HG03060 (cell line): ENCODE measurements at regions not wholly inside any gene's neighbourhood (a gene's known extent, or its start where the extent isn't known, plus 50 kb on each side); places are given as distances from the start of the nearest gene placed in this dataset.
"Not testable (repeated sequence)": the region's sequence is repeated elsewhere in the genome, so short reads cannot be mapped to it uniquely, and the experiment has no call there.

Experiments used
- ATAC-seq: cut with Tn5 transposase; IDR thresholded peaks from one replicate; pipeline ENCODE4 v1.9.1; 2021; ENCODE audit warnings: low read depth, moderate number of reproducible peaks; ENCODE audit not compliant: unreplicated experiment

DNA sequence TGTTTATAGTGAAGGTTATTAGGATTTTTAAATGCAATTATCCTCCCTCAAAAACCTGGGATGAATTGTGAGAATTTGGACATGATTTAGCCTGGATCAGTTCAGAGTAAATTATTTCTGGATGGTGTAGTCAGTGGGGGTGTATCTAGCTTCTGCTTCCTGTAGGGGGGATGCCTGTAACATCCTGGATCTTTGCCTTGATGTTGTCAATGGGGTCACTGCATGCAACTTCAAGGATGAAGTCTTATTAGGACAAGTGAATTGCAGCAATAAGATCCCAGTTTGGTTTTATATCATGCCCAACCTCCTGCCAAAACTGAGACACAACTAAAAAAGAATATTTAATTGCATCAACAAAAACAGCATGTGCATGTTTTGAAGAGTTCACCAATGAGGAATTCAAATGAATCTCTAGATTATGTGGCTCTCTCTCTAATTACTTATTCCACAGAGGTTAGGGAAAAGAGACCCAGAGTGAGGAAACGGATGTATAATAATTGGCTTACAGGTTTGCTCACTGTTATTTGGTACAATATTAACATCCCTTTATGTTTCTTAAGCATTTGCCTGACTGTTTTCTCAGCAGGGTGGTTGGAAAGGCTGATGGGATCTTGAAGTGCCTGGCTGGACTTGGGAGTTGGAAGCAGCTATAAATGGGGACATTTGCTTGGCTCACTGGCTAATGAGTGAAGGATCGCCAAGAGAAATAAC is 159.8 kb downstream of the HS3ST3B1 start:
- ATAC-seq: no peak

DNA sequence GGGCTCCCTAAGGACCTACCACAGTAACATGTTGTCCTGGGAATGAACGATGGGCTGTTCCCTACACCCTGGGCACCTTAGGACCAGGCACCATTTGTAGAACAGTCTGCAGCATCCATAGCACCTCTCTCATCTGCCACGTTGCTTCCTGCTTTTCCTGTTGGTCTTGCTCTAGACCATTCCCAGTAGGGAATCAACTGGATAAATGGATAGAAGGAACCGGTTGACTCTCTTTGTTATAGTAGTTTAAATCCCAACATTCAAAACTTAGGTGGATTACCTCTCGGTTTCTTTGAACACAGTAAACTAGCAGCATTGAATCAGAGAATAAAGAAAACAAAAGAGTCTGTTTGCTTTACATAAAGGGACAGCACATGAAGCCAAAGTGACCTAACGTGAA is 159.1 kb downstream of the HS3ST3B1 start:
- ATAC-seq: no peak

DNA sequence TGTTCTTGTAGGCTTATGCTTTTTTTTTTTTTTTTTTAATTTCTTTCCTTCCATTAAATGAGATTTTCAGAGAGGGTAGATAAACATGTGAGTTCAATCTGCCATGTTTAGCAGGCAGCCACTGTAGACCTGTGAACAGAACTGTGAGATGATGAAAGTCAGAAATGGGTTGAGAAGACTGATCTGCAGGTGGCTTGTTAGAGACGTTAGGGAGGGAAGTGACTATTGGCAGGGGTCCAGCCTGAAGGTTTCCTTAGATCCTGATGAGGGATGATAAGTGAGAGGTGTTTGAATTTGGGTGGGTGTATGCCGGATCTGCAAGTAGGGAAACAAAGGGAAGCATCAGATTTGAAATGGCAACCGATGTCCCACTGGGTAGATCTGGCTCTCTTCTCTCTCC is 157.8 kb downstream of the HS3ST3B1 start:
- no peak for ATAC-seq

DNA sequence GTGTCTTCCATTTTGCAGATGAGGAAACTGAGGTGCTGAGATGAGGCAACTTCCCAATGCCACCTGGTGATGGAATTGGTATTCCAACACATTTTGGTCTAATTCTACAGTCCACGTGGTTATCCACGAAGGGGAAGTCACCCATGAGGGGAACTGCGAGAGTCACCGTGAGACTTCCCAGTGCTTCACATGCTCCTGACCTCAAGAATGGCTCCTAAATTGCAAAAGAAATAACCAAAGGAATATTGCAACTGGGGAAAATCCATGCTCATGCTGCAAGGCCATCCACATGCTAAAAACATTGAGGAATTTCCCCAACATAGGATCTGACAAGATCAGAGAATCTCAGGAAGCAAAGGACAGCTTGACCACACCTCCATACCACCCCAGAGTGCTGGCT is 153.9 kb downstream of the HS3ST3B1 start:
- no peak for ATAC-seq

DNA sequence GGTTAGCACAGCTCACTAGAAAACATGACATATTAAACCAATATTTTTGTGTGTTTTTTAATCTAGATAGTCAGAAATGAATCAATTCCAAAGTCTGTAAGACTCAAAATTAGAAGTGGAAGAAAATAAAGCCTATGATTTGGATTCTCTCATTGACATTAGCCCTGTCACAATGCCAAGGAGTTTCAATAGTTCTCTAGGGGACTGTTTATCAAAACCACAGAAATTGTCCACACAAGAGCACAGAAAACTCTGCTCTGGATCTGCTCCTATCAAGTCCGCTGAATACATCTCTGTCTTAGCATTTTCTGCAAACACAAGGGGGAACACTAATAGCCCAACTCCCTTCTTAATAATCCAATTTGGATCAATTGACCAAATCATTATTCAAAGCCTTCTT is 152.0 kb downstream of the HS3ST3B1 start:
- no peak for ATAC-seq

DNA sequence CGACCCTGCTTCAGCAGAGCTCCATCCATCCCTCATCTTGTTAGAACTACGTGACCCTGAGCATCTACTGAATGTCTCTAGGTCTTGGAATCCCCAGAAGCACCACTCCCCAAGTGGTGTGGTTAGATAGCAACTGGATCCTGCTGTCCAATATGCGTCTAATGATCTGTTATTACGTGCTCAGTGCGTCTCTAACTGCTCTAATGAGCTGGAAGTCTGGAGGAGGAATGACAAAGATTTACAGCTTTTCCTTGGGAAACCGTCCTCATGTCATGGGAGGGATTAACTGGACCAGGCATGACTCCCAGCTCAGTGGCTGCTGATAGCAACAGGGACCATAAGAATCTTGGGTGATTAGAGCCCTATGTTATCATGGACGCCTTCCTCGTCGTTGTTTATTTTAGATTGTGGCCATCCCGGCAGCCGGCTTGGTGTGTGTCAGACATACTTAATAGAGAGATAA is 150.9 kb downstream of the HS3ST3B1 start:
- ATAC-seq: no peak

DNA sequence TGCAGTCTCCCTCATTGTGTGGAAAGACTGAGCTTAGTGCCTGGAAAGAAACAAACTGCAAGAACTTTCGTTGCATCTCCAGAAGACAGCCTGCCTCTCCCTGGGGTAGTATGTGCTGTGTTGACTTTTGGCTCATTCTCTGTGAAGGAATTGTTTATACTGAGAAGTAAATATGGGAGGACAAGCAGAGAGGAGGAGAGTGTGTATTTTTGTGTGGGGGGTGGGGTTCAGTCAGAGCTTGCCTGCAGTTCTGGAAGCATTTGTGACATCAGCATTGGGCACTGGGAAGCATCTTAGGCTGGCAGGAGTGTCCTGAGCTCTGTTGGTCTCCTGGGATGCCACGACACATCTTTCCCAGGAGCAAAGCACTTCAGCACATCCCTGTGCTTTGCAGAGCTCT is 147.9 kb downstream of the HS3ST3B1 start:
- no peak for ATAC-seq

DNA sequence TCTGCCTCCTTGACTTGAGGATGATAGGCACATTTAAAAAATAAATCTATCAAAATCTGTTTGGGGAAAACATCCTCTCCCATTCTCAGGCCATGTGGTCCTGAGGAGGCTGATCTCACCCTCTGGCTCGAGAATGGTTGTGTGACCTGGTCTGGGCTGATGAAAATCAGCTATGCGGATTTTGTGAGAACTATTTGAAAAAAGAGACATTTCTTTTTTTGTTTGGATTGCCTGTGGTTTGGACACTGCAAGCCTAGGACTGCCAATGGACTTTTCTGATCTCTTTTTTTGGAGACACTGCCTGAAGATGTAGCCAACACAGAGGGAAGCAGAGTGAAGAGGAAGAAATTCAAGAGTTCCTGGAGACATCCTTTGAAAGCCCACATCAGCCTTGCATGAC is 145.9 kb downstream of the HS3ST3B1 start:
- ATAC-seq: no peak

DNA sequence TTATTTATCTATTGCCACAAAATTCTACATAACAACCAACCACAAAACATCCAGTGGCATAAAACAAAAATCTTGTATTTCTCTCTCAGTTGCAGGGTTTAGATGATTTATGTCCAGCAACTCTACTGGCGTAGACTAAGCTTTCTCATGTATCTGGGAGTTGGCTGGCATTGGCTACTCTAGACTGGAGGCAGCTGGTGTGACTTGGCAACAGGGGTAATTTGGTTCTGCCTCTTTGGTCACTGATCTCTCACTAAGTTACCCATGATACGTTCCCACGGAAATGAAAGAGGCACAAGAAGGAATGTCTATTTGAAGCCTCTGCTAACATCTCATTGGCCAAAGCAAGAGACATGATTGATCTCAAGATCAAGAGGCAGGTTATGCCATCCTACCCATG is 144.0 kb downstream of the HS3ST3B1 start:
- no peak for ATAC-seq

DNA sequence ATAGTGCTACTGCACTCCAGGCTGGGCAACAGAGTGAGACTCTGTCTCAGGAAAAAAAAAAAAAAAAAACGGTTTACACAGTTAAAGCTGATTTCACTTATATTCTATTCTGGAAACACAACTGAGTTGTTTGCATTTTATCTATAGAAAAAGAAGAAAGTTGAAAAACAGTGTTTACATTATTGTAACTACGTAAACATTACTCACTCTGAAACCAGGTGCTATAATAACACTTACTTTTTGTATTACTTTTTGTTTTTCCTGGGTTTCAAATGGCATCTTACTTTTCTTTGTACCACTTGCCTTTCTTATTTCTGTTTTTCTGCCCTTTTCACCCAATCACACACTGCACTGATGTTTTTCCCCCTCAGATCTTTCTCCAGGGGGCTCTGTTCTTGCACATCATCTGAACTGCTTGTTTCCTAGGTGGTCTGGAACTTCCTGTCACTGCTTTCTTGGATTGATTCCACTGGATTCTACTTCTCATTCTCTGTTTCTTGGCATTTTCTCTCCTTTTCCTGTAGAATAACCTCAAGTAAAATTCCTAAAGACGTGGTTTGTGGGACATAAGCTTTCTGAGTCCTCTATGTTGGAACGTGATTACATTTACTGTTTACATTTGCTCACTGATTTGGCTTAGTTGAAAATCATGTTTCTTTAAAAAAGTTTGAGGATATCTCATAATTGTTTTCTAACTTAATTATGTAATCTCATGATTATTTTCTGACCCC is 142.1 kb downstream of the HS3ST3B1 start:
- ATAC-seq: no peak

DNA sequence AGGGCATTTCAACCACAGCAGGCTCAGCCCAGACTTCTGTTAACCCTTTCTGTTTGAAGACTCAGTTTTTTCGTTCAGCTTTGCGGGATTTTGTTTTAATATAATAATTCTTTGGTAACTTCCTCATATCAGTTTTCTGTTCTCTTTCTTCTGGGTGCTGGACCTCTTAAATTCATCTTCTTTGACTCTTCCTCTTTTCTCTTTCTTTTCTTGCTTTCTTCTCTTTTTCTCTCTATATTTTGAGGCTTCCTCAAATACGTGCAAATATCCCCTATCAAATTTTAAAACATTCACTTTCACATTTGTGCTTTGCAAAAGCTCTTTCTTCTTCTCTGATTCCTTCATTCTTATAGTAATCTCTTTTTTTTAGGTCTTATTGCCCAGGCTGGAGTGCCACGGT is 136.3 kb downstream of the HS3ST3B1 start:
- ATAC-seq: no peak

DNA sequence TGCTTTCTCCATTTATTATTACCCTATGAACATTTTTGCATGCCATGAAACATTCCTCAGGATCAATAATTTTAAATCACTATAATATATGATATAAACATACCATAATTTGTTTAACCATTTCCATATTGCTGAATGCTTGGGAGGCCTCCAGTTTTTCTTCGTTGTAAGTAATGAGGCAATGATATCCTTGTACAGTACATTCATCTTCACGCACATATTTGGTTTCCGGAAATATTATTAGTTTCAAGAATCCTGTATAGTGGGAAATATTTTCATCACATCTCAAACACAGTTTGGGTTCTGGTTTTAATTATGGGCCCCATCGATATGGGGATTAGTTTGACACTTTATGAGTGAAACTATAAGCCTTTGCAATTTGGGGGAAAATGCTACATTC is 135.4 kb downstream of the HS3ST3B1 start:
- ATAC-seq: no peak

DNA sequence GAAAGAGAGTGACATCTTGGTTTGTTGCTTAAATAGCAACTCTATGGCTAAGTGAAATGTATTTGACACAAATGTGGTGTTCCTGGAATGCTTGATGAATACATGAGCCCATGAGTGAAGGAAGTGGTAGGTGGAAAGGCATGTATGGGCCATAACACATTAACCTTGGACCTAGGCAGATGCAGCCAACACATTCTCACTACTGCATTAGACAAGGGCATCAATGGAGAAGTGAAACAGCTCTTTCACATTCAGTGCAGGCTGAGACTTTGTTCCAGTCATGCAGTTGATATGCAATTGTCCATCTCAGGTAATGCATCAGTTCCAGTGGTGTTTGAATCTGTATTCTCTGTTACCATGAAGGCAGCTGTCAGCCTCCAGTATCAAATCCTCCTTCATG is 133.6 kb downstream of the HS3ST3B1 start:
- peak; percentile 87 for ATAC-seq

DNA sequence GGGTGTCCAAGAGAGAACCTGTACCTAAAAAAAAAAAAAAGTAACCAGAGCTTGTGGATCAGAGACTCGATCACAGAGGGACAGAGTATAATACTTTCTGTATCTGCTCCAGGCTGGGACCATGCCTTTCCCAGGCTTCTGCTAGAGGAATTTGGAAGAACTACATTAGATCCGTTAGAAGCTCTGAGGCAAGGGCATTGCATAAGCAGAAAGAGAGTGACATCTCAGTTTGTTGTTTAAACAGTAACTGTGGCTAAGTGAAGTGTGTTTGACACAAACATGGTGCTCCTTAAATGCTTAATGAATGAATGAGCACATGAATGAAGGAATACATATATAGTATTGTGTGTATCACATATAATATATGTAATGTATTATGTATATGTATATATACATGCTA is 131.2 kb downstream of the HS3ST3B1 start:
- no peak for ATAC-seq

DNA sequence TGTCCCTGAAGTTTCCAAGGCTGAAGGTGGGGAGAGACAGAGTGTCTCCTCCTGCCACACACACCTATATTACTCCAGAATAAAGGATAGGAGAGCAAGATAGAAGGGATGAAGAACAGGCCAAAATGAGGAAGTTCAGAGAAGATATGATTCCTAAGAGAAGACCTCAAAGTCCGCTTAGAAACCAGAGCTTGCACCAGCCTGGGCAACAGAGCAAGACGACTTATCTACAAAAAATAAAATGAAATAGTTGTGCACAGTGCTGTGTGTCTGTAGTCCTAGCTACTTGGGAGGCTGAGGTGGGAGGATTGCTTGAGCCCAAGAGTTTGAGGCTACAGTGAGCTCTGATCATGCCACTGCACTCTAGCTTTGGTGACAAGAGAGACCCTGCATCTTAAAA is 128.2 kb downstream of the HS3ST3B1 start:
- no peak for ATAC-seq

DNA sequence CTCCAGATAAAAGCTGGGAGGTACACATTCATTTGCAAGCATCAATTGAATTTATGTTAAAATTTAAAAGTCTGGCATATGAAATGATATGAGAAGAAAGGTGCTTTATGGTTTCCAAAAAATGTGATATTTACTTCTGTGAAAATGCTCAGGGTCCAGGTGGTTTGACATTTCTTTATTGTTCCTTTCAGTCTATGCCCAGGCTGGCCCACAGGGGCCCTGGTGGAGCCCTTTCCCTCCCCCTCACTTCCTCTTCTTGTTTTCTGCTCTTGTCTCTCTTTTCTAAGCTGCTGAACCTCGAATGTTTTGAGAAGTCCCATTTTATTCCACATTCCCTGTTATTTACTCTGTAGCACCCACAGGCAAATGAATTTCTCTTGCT is 127.8 kb downstream of the HS3ST3B1 start:
- ATAC-seq: no peak

DNA sequence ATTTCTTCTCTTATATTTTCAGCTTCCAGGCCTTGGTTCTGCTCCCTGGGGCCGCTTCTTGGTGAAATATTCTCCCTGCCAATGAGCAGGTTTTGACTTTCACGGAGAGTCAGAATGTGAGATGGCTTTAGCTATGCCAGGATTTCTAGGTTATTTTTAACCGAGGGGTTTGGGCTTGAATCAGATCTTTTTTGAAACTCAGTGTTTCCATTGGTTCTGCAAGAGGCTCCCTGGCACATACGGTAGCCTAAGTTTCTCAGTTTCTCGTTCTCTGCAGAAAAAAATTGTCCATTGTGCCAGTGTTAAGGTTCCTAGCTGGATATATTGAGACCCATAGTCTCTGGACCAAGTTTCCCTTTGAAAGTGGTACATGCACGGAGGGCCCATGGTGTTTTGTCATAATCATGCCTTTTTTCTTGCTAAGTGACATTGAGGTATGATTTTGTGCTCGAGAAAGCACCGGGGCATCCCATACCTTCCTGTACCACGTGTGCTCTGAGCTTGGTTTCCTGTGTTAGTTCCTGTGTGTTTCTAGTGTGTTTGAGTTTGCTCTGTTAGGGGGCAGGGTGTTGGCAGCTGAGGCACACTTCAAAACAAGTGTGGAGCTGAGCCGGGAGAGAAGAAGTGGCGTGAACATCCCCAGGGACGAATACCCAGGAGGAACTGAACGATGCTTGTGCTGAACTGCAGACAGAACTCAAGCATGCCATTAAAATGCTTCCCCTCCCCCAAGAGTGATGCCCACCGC is 127.2 kb downstream of the HS3ST3B1 start:
- peak; percentile 59 for ATAC-seq

DNA sequence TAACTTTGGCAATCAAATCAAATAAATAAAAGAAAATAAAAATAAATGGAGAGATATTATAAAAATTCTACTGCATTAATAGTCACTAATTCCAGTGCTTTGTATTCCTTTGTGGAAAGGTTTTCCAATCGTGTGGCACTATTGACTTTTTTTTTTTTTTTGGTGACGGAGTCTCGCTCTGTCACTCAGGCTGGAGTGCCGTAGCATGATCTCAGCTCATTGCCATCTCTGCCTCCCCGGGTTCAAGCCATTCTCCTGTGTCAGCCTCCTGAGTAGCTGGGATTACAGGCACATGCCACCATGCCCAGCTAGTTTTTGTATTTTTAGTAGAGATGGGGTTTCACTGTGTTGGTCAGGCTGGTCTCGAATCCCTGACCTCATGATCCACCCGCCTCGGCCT is 122.3 kb downstream of the HS3ST3B1 start:
- ATAC-seq: not testable (repeated sequence)

DNA sequence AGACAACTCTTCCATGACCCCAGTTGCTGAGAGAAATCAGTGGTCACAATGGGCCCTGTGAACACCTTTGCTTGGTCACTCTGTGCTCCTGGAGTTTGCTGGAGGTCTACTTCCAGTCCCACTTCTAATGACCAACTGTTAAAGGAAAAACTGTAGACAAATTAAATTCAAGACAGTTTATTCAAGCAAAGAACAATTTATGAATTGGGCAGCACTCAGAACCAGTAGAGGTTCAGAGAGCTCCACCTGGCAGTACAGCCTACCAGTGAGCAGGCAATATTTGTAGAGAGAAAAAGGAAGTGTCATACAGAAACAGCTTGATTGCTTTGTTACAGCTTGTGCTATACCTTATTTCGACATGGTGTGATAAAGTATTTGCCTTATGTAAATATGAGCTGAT is 116.5 kb downstream of the HS3ST3B1 start:
- ATAC-seq: no peak

DNA sequence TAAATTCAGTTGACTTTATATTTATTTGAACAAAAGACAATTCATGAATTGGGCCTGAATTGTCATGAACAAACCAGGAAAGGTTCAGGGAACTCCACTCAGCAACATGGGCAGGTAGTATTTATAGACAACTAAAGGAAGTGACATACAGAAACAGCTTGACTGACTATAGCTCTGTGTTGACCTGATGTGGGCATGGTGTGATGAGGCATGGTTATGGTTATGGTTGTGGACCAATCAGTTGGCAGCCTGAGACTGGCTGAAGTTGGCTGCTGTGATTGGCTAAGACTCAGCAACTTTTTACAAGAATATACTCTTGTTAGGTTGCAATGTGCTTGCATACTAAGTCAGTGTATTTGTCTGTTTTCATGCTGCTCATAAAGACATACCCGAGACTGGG is 108.4 kb downstream of the HS3ST3B1 start:
- no peak for ATAC-seq

DNA sequence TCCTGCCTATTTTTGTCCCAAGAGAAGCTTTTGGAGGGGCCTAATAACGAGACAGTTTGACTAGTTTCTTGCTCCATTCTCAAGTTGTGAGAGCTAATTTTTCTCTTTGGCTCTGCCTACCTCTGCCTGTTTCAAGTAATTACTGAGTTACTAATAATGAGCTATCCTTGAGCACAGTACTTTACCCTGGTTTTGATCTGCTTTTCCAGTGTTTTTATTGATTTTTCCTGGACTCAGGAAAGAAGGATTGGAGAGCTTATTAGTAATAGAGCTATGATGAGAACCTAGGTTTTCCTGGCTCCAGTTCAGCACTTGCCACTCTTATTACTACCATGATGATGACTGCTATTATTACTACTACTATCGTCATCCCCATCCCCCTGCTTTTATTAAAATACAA is 106.7 kb downstream of the HS3ST3B1 start:
- ATAC-seq: no peak

DNA sequence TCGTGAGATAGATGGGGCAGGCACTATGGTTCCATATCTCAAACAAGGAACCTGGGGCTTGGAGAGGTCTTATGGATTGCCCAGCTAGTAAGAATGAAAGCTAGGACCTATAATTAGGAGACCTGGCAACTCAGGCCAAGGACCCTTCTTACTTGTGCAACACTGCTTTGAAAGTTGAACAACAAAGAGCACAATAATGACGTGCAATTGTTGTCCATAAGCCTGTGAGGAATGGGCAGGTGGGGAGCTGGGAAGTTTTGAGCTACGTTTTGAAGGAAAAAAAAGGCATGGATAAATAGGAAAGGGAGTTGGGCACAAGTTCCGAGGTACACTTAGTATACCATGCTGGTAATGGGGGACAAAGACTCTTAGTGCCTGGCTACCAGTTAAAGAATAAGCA is 104.3 kb downstream of the HS3ST3B1 start:
- ATAC-seq: no peak
